Upper lobe of left lung (tissue), 6 donors: ENCODE measurements at regions not wholly inside any gene's neighbourhood (a gene's known extent, or its start where the extent isn't known, plus 50 kb on each side); places are given as distances from the start of the nearest gene placed in this dataset.

Experiments used
- ATAC-seq, 2 donors: fragments of 200-7000 bp; cut with Tn5 transposase; one replicate each; pipeline ENCODE4 v1.9.1; 2022; ENCODE audit warnings: mild to moderate bottlenecking in 2 of 2, moderate library complexity in 2 of 2; ENCODE audit not compliant: low FRiP score in 2 of 2
- DNase-seq, 2 donors: peaks; one replicate each; pipeline ENCODE4 v3.0.0-alpha.2; 2019 to 2020
- H3K27ac ChIP-seq, 4 donors: fragments of 200-600 bp; sonication (generic); one replicate each; pipeline ENCODE4 v1.5.1; 2016 to 2019
- H3K27me3 ChIP-seq, 4 donors: fragments of 200-600 bp; sonication (generic); one replicate each; pipeline ENCODE4 v1.5.1; 2017 to 2019
- H3K36me3 ChIP-seq, 4 donors: fragments of 200-600 bp; sonication (generic); one replicate each; pipeline ENCODE4 v1.5.1; 2016 to 2019
- H3K4me1 ChIP-seq, 4 donors: fragments of 200-600 bp; sonication (generic); one replicate each; pipeline ENCODE4 v1.5.1; 2018 to 2019
- H3K4me3 ChIP-seq, 4 donors: fragments of 200-600 bp; sonication (generic); one replicate each; pipeline ENCODE4 v1.5.1; 2017 to 2019; ENCODE audit warnings: mild to moderate bottlenecking in 2 of 4, moderate library complexity in 1 of 4
- H3K9me3 ChIP-seq, 4 donors: fragments of 200-600 bp; sonication (generic); one replicate each; pipeline ENCODE4 v1.5.1; 2018 to 2019
- CTCF ChIP-seq, 6 experiments: fragments of 450-650 bp in 4 of 6; fragments of 200-600 bp in 2 of 6; sonication (generic) in 2 of 6; IDR thresholded peaks; one replicate each; pipeline ENCODE4 v1.5.1; 2016 to 2019; ENCODE audit warnings: antibody characterized with exemption in 6 of 6
- EP300 ChIP-seq, 4 donors: sonication (generic); formaldehyde crosslinking; IDR thresholded peaks; one replicate each; pipeline ENCODE4 v1.5.1; 2017; ENCODE audit warnings: antibody characterized with exemption in 4 of 4, control low read depth in 2 of 4
- POLR2A ChIP-seq, 4 donors: fragments of 450-650 bp; IDR thresholded peaks; one replicate each; pipeline ENCODE4 v1.5.1; 2016 to 2017; ENCODE audit warnings: antibody characterized with exemption in 4 of 4, mild to moderate bottlenecking in 2 of 4
- POLR2AphosphoS5 ChIP-seq, 2 donors: sonication (generic); formaldehyde crosslinking; IDR thresholded peaks; one replicate each; pipeline ENCODE4 v1.5.1; 2017; ENCODE audit warnings: antibody characterized with exemption in 2 of 2
- WGBS, 2 donors: methylation state at CpG; one replicate each; pipeline ENCODE4 v1.1.5; 2017 to 2018; 5-methylcytosine and 5-hydroxymethylcytosine counted together
- donor health status: DM: no; HTN: no; CAD: no; lungs with moderate emphysema.
- donor health status: DM: no; HTN: yes; CAD: no; lungs with severe emphysema.

- H3K27me3 ChIP-seq = no peaks in the 10 kb centered on the region
- WGBS, 2 donors = 83 to 96% methylated on average over 1 of the region's 1 CpG
- H3K4me1 ChIP-seq = no peaks in the 10 kb centered on the region
- no peak for TF ChIP-seq CTCF (IDR thresholded peaks at IDR 0.05)
- no peak for TF ChIP-seq EP300 (IDR thresholded peaks at IDR 0.05)
- no peak for TF ChIP-seq POLR2AphosphoS5 (IDR thresholded peaks at IDR 0.05)
- TF ChIP-seq POLR2A (IDR thresholded peaks at IDR 0.05) = no peak
- ATAC-seq (no peak), DNase-seq (no peak)
- no peaks in the 10 kb centered on the region for H3K9me3 ChIP-seq
- H3K36me3 ChIP-seq = no peaks in the 10 kb centered on the region
- H3K27ac ChIP-seq = no peak overlapping the region
- H3K4me3 ChIP-seq = no peak overlapping the region
Observed at GRCh38 chr4:155479835-155480234, 103.1 kb upstream of the MAP9 start.

GRCh38 chr4:155478336-155478835, 101.6 kb upstream of the MAP9 start:
- Histone ChIP-seq H3K4me1 (no peaks in the 10 kb centered on the region), H3K27ac (no peak overlapping the region), H3K4me3 (no peak overlapping the region), H3K36me3 (no peaks in the 10 kb centered on the region), H3K27me3 (no peaks in the 10 kb centered on the region), H3K9me3 (no peaks in the 10 kb centered on the region)
- ATAC-seq (no peak), DNase-seq (no peak)
- WGBS, 2 donors = 66 to 76% methylated on average over 3 of the region's 3 CpGs
- TF ChIP-seq POLR2AphosphoS5 (IDR thresholded peaks at IDR 0.05) (no peak), EP300 (IDR thresholded peaks at IDR 0.05) (no peak), CTCF (IDR thresholded peaks at IDR 0.05) (no peak)

- DNase-seq (no peak), ATAC-seq (no peak)
- H3K9me3 ChIP-seq = no peaks in the 10 kb centered on the region
- H3K4me3 ChIP-seq = no peak overlapping the region
- H3K27ac ChIP-seq = no peak overlapping the region
- WGBS, 2 donors = 59 to 71% methylated on average over 5 of the region's 5 CpGs
- H3K4me1 ChIP-seq = no peaks in the 10 kb centered on the region
- no peaks in the 10 kb centered on the region for H3K36me3 ChIP-seq
- H3K27me3 ChIP-seq = no peaks in the 10 kb centered on the region
- no peak for TF ChIP-seq POLR2A (IDR thresholded peaks at IDR 0.05)
- no peak for TF ChIP-seq EP300 (IDR thresholded peaks at IDR 0.05)
- TF ChIP-seq POLR2AphosphoS5 (IDR thresholded peaks at IDR 0.05) = no peak
- no peak for TF ChIP-seq CTCF (IDR thresholded peaks at IDR 0.05)
Observed at GRCh38 chr4:155474758-155475157, 98.0 kb upstream of the MAP9 start.

DNA sequence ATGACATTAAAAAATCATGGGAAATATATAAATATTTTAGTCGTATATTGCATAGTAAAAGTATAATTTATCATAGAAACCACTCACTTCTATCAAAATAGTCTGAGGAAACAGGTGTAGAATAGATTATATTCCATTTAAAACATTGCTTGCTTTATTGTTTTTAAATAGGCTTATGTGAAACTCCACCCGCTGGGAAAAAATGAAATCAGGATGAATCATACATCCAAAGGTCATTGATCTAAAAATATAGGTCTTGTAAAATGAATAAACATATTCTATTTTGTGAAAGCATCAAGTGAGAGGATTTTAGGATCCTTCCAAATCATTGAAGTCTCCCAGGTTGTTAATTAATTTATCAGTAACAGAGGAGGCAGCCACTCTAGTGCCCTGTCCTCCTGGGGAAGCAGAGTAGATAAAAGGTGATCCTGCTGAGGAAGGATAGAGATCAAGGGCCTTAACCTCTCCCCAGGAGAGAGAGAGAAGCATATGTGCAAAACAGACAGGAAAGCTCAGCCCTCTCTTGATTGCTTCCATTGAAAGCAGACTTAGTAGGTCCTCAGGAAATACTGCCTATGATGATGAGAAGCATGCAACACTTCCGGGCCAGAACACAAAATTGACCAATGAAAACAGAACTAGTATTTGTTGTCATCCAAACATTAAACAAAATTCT, 96.8 kb upstream of the MAP9 start:
- ATAC-seq = no peak

More for the DNA sequence above, 96.8 kb upstream of the MAP9 start:
- TF ChIP-seq POLR2A (IDR thresholded peaks at IDR 0.05) (no peak), POLR2AphosphoS5 (IDR thresholded peaks at IDR 0.05) (no peak), CTCF (IDR thresholded peaks at IDR 0.05) (no peak)
- Histone ChIP-seq H3K9me3 (no peaks in the 10 kb centered on the region), H3K4me3 (no peak overlapping the region), H3K36me3 (no peaks in the 10 kb centered on the region), H3K4me1 (no peaks in the 10 kb centered on the region), H3K27ac (no peak overlapping the region), H3K27me3 (no peaks in the 10 kb centered on the region)
- DNase-seq = no peak
- 62 to 64% methylated on average over 3 of the region's 3 CpGs for WGBS, 2 donors
